OCI-LY1 (cell line): ENCODE measurements at regions not wholly inside any gene's neighbourhood (a gene's known extent, or its start where the extent isn't known, plus 50 kb on each side); places are given as distances from the start of the nearest gene placed in this dataset.

Experiments used
- H2AFZ ChIP-seq: fragments of 200-600 bp; sonication (generic), shearing (Covaris generic); 2 replicates; pipeline ENCODE4 v1.6.0; 2014; ENCODE audit warnings: antibody characterized with exemption, mild to moderate bottlenecking, low read length
- H3F3A ChIP-seq: fragments of 200-600 bp; sonication (generic), shearing (Covaris generic); 2 replicates; pipeline ENCODE4 v1.6.0; 2014; ENCODE audit warnings: mild to moderate bottlenecking, antibody characterized with exemption, low read length, moderate library complexity; ENCODE audit not compliant: insufficient read depth
- H3K27ac ChIP-seq: fragments of 200-600 bp; sonication (generic); 2 replicates; pipeline ENCODE4 v1.5.1; 2014; ENCODE audit warnings: low read length, mixed run types, mild to moderate bottlenecking, low read depth; ENCODE audit not compliant: poor library complexity, severe bottlenecking
- H3K27me3 ChIP-seq: fragments of 200-600 bp; sonication (generic); 2 replicates; pipeline ENCODE4 v1.6.0; 2014; ENCODE audit warnings: antibody characterized with exemption, mild to moderate bottlenecking, low read length, moderate library complexity; ENCODE audit not compliant: insufficient read depth
- H3K36me3 ChIP-seq: fragments of 200-600 bp; sonication (generic); 2 replicates; pipeline ENCODE4 v1.6.1; 2014; ENCODE audit warnings: mild to moderate bottlenecking, antibody characterized with exemption, low read length, moderate library complexity, mixed read lengths; ENCODE audit not compliant: insufficient read depth
- H3K4me1 ChIP-seq: fragments of 200-600 bp; sonication (generic); 2 replicates; pipeline ENCODE4 v1.5.1; 2014; ENCODE audit warnings: mild to moderate bottlenecking, low read length, moderate library complexity; ENCODE audit not compliant: insufficient read depth, severe bottlenecking
- H3K4me2 ChIP-seq: fragments of 200-600 bp; sonication (generic), shearing (Covaris generic); 2 replicates; pipeline ENCODE4 v1.6.1; 2014; ENCODE audit warnings: low read length
- H3K4me3 ChIP-seq: fragments of 200-600 bp; sonication (generic); 2 replicates; pipeline ENCODE4 v1.5.1; 2014; ENCODE audit warnings: low read length, low read depth, mild to moderate bottlenecking, mixed read lengths; ENCODE audit not compliant: poor library complexity, severe bottlenecking
- H3K79me2 ChIP-seq: fragments of 200-600 bp; shearing (Covaris generic); 2 replicates; pipeline ENCODE4 v1.6.1; 2016; ENCODE audit warnings: mixed run types, low read length, mixed read lengths; ENCODE audit not compliant: insufficient read depth
- H3K9ac ChIP-seq: fragments of 200-600 bp; sonication (generic), shearing (Covaris generic); 2 replicates; pipeline ENCODE4 v1.6.1; 2014; ENCODE audit warnings: mild to moderate bottlenecking, low read length, mixed read lengths
- H3K9me2 ChIP-seq: fragments of 200-600 bp; sonication (generic), shearing (Covaris generic); 2 replicates; pipeline ENCODE4 v1.6.1; 2014; ENCODE audit warnings: low read depth, mild to moderate bottlenecking, low read length, mixed read lengths
- H3K9me3 ChIP-seq: fragments of 200-600 bp; shearing (Covaris generic); 2 replicates; pipeline ENCODE4 v1.6.1; 2014; ENCODE audit warnings: low read length, mixed read lengths
- H4K20me1 ChIP-seq: fragments of 200-600 bp; sonication (generic), shearing (Covaris generic); 2 replicates; pipeline ENCODE4 v1.6.0; 2016; ENCODE audit warnings: mild to moderate bottlenecking, low read length; ENCODE audit not compliant: insufficient read depth
- CTCF ChIP-seq: fragments of 200-600 bp; sonication (generic), shearing (Covaris generic); IDR thresholded peaks from 2 replicates; pipeline ENCODE4 v1.5.1; 2017; ENCODE audit warnings: mild to moderate bottlenecking, antibody characterized with exemption, low read length, moderate library complexity, mixed read lengths
- EZH2 ChIP-seq: fragments of 200-600 bp; sonication (generic), shearing (Covaris generic); IDR thresholded peaks from 2 replicates; pipeline ENCODE4 v1.8.0; 2017; ENCODE audit warnings: borderline replicate concordance, mixed run types, mild to moderate bottlenecking, antibody characterized with exemption, low read length, moderate library complexity, mixed read lengths

- Histone ChIP-seq H3K9ac (no peak overlapping the region), H3K27ac (no peak overlapping the region), H3K9me2 (no peaks in the 10 kb centered on the region), H3K79me2 (no peaks in the 10 kb centered on the region), H2AFZ (no peak overlapping the region), H3K36me3 (no peaks in the 10 kb centered on the region), H4K20me1 (no peaks in the 10 kb centered on the region), H3K9me3 (no peaks in the 10 kb centered on the region), H3F3A (no peaks in the 10 kb centered on the region), H3K27me3 (no peaks in the 10 kb centered on the region), H3K4me2 (no peak overlapping the region), H3K4me3 (no peak overlapping the region), H3K4me1 (no peaks in the 10 kb centered on the region)
- TF ChIP-seq EZH2 (no peak), CTCF (no peak)
These were observed 1025.7 kb upstream of the RAG2 start for GRCh38 chr11:37623778-37624177.

GRCh38 chr11:37621662-37622061 lies 1023.6 kb upstream of the RAG2 start:
- Histone ChIP-seq H3K36me3 (no peaks in the 10 kb centered on the region), H3K4me1 (no peaks in the 10 kb centered on the region), H4K20me1 (no peaks in the 10 kb centered on the region), H3K27ac (no peak overlapping the region), H3K4me3 (no peak overlapping the region), H2AFZ (no peak overlapping the region), H3K9ac (no peak overlapping the region), H3K79me2 (no peaks in the 10 kb centered on the region), H3F3A (no peaks in the 10 kb centered on the region), H3K27me3 (no peaks in the 10 kb centered on the region), H3K4me2 (no peak overlapping the region), H3K9me2 (no peaks in the 10 kb centered on the region), H3K9me3 (no peaks in the 10 kb centered on the region)
- no peak for TF ChIP-seq CTCF
- no peak for TF ChIP-seq EZH2

- no peak overlapping the region for H3K9ac ChIP-seq
- H3K27ac ChIP-seq: no peak overlapping the region
- H3K9me2 ChIP-seq: no peaks in the 10 kb centered on the region
- H3K36me3 ChIP-seq: no peaks in the 10 kb centered on the region
- no peak overlapping the region for H3K4me3 ChIP-seq
- no peaks in the 10 kb centered on the region for H3K9me3 ChIP-seq
- no peaks in the 10 kb centered on the region for H3K79me2 ChIP-seq
- no peaks in the 10 kb centered on the region for H4K20me1 ChIP-seq
- no peak overlapping the region for H2AFZ ChIP-seq
- H3K4me1 ChIP-seq: no peaks in the 10 kb centered on the region
- TF ChIP-seq CTCF (no peak), EZH2 (no peak)
- no peaks in the 10 kb centered on the region for H3F3A ChIP-seq
- H3K4me2 ChIP-seq: no peak overlapping the region
- no peaks in the 10 kb centered on the region for H3K27me3 ChIP-seq
These were observed 1018.3 kb upstream of the RAG2 start for GRCh38 chr11:37616291-37616690.
